HT1080 (cell line): ENCODE measurements at regions not wholly inside any gene's neighbourhood (a gene's known extent, or its start where the extent isn't known, plus 50 kb on each side); places are given as distances from the start of the nearest gene placed in this dataset.

ENCODE experiments used
- DNase-seq: peaks from one replicate; pipeline ENCODE4 v3.0.0-alpha.2; 2015; ENCODE audit warnings: low read depth

DNA sequence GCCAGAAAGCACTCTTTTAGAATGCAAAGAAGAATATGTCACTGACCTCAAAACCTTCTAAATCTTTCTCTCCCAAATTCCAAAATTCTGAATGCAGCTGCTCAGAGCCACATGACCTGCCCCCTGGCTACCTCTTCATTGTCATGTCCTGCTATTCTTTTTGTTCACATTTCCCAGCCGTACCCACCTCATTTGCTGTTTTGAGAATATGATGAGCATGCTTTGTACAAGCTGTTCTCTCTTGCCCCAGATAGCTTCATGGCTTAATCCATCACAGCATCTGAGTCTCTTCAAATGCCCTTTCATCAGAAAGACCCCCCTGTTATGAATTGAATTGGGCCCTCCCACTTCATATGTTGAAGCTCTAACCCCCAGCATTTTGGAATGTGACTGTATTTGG, 214.3 kb downstream of the KCNS3 start:
- DNase-seq: no peak

DNA sequence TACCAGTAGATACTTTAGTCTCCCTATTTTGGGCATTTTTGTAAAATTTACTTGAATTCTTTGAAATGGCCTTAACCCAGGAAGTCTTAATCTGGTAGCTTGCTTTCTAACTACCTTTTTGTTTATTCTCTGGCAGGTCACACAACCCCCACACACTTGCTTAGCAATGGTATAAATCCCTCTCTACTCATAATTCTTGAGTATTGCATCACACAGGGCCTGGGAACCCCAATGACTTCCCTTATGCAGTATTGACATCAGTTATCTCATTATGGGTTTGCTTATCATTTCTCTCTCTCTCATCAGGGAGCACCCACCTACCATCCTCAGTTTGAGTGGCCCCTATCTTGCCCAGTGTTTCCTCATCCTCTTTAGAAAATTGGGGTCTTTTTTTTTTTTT, 207.1 kb downstream of the KCNS3 start:
- no peak for DNase-seq

DNA sequence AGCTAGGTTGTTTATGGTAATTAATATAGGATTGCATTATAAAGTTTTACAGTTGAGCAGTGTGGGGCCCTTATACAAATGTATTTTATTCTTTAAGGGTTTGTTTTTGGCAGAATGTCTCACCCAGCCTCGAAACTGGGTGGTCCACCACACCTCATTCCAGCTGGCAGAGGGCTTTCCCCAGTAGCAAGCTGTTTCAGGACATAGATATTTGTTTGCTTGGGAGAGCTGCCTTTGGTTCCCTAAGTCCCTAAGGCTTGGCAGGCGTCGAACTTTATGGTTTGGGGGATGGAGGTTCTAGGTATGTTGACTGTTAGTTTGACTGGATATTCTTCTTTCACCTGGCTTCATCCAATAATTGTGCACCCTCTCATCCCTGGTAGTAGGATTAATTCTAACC, 205.9 kb downstream of the KCNS3 start:
- no peak for DNase-seq

DNA sequence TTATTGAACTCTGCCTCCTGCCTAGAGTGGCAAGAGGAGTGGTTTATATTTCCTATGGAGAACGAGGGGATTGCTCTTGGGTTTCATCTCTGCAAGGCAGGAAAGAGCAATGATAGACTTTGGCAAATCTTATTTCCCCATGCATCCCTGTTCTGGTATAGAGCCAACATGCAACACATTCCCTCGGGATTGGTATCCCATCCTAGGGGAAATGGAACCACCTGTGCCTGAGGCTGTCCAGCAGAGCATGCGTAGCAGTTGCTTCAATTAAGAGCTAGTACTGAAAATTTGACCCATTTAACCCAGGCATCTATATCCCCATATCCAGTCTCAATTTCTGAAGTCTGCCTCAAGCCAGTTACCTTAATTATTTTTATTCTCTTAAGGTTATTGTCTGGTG, 205.3 kb downstream of the KCNS3 start:
- no peak for DNase-seq

DNA sequence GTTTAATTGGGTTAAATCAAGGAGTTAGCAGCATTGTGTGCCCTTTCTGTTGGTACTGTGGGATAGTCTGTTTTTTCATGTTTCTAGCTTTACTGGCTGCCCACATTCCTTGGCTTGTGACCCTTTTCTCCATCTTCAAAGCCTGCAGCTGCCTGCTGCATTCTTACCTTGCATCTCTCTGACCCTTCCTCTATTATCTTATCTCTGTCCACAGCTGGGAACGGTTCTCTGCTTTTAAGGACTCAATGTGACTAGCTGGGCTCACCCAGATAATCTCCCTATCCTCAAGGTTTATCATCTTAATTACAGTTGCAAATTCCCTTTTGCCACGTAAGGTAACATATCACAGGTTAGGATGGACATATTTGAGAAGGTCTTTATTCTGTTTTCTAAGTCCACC, 199.7 kb downstream of the KCNS3 start:
- no peak for DNase-seq

DNA sequence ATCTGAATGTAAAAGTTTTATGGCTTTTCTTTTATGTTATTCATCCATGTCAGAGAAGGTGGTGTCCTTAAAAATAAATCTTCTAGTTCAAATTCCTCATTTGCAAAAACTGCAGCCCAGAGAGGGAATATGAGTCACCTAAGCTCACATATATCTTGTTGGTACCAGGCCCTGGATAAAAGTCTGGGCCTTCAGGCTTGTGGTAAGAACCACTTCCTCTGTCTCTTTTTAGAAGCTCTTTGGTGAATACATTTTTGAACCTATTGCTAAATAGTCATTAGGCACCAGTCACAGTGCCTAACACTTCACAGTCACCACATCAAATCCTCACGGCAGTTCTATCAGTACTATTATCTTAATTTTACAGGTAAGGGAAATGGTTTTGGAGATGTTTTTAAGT, 199.2 kb downstream of the KCNS3 start:
- DNase-seq: peak; percentile 85

DNA sequence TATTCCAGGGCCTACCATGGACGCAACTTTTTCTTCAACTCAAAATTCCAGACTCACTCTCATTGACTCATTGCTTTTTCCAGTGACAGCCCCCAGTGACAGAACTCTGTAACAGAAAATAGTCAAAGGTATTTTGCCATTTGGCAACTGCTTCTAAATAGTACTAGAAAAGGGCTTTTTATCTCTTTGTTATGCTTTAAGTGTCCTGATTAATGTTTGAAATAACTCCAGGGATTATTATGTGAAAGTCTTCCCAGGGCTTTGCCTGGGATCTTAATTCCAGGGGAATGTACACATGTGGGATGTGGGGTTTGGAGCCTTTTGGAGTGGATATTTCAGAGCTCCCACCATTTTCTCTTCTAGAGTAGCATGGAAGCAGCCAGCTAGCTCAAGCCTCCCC, 198.8 kb downstream of the KCNS3 start:
- no peak for DNase-seq

DNA sequence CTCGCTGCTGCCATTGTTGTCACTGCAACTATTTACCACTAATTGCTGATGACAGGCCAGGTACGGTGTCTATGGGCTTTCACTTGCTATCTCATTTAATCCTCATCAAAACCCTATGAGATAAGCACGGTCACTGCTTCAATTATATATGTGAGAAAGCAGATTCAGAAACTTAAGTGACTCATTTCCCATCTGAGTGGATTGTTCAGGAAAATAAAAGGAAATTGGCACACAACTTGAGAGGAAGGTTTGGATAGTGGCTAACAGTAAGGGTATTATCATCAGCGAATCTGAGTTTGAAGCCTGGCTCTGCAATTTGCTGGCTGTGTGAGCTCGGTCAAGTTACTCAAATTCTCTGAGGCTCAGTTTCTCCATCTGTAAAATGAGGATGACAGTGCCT, 196.0 kb downstream of the KCNS3 start:
- peak; percentile 79 for DNase-seq

DNA sequence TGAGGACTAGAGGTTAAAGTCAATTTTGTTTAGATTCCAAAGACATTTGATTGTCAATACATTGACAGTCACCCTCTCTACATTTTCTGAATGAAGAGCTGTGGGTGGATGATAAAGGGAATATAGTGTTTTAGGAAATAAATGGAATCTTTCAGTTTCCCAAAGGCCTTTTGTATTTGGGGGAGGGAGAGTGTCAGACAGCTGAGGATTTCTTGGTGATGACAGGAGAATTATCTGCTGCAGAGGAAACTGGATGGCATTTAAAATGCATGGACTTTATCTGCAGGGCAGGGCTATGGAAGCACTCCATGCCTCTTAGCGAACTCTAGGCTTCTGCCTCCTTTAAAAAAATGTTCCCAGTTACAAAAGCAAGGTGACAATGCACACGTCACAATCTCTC, 195.1 kb downstream of the KCNS3 start:
- no peak for DNase-seq

DNA sequence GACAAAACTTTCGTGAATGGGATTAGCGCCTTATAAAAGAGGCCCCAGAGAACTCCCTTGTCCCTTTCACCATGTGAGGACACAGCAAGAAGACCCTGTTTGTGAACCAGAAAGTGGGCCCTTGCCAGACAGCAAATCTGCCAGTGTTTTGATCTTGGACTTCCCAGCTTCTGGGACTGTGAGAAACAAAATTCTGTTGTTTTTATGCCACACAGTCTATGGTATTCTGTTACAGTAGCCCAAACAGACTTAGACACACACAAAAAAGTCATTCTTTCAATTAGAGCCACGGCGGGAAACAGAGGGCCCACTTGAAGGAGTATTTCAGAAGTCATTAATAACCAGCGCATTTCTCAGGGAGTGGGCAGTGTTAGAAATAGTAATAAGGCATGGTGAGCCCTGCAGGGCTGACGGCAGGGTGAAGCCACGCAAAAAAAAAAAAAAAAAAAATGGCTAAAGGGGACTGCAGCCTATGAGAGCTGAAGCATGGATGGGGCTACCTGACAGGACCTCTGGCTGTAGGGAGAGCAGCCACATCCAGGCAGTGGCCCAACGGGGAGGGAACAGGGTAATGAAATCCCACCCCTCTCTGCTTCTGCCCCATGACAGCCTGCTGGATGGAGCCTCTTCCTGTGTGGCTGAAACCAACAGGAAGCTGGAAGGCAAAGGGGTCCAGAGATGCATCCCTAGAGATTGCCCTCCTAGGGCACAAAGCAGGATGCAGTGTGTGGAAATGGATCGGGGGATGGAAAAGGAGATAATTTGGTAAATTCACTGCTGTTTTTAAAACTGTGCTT, 189.3 kb downstream of the KCNS3 start:
- no peak for DNase-seq

DNA sequence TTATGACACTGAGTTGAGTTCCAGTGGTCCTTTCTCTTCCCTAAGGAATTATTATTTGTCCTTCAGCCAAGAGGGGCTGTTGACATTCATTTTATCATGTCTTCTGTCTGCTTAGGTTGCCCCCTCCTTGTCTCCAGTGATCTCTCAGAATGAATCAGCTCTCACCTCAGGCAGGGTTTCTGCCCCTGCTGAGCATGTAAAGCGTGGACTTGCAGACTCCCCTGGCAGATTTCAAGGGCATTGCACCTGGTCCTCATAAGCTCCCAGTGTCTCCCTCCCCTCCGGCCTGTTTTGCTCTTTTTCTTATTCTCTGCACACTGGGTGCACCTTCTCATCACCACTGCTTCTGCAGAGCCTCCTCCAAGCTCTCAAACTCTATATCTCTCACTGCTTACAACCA, 188.4 kb downstream of the KCNS3 start:
- DNase-seq: no peak

DNA sequence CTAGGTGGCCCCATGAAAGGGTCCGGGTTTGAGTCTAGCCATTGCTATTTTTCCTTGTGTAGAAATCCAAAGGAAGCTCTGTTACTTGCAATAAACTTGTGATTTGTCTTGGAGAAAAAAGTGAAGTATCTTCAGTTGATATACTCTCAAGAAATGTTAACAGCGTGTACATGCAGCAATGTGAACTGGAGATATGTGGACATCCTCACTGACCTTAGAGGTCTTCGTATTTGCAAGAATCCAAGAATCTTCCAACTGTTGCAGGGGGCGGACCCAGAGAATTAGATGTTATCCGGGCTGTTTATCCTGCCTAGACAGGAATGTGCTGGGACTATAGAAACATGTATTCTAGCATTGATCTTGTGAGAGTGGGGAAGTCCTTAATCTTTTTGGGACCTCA, 187.6 kb downstream of the KCNS3 start:
- DNase-seq: no peak

DNA sequence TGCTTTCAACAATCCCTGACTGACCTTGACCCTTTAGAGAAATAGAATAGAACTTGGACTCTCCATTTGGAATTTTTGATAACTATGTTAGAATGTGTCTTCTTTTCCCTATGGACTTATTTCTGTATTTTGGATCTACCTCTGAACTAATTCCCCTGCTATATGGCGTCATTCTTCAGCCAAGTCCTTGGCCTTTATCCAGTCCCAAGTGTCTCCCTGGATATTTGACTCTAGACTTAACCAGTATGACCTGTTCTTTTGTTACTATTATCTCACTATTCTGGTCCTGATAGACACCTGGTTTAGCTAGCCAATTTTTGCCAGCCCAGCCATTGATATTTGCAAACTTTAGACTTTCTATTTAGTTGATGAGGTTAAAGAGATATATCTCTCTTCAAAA, 186.8 kb downstream of the KCNS3 start:
- DNase-seq: no peak

DNA sequence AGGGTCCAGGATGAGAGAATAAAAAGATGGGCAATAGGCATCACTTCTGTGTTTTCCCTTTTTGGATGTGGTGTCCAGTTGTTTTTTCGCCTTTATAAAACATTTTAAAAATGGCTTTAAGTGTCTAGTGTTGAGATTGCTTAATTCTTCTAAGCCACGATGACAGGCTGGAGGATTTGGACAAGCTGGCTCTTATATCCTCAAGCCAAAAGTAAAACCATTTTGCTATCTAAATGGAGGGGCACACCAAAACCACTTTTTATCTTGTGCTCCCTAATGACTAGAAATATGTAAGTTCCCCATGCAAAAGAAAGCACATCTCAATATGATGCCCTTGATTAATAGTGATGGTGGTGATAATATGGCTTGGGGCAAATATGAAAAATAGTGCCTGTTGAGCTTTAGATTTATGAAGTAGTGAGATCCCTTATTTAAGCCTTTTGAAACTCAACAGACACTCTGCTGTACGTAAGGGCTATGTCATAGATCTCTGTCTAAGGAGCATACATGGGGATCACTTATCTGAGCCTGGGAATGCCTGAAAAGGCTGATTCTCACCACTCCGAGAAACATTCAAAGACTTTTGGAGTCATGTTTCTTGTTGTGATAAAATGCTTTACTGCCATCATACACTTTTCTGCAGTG, 185.5 kb downstream of the KCNS3 start:
- DNase-seq: no peak

DNA sequence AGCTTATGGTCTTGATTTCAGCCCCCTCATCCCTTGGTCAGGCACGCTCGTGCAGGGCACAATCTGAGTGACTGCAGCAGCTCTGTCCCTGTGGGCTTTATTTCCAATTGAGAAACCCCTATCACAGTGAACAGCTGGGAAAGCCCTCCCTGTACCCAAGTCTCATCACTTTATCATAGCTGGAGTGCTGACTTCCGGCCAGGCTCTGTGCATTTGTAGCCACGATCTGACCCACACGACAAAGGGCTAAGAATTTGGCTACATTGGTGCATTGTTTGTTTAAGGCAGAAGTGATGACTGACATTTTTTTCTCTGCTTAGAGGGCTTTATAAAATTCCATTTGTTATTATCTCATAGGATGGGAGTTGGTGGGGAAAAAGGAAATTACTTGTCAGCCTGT, 184.4 kb downstream of the KCNS3 start:
- no peak for DNase-seq

DNA sequence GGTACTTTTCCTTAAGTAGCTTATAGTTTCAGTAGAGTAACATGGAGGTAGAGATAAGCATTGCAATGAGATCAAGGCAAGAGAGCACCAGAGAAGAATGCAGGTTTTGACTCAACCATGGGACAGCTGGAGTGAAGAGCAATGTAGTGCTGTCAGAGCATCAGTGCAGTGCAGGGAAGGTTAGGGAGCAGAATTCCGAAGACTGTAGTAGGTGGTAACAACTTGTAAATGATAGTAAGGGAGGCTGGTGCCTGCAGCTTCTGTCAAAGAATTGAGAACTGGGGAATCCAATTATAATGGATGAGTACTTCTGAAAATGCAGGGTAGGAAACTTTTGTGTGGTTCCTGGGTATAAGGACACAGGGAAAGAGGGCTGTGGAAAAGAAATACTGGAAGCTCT, 183.2 kb downstream of the KCNS3 start:
- DNase-seq: no peak

DNA sequence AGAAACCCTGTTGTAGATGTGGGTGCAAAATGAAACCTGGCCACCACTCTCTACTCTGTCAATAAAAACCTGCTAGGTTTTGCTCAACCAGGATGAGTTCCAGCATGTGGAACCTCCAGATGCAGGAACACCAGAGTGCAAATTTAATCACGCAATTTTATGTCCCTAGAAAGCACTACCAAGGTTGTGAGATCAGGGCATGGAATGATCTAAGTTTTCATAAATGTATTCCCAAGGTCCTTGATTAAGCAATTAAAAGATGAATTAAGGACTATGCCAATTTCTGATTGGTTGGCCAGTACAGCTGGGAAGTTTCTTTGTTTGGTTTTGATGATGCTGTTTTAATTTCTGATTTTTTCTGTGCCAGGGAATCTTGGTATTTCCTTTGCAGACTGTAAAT, 179.2 kb downstream of the KCNS3 start:
- DNase-seq: no peak

DNA sequence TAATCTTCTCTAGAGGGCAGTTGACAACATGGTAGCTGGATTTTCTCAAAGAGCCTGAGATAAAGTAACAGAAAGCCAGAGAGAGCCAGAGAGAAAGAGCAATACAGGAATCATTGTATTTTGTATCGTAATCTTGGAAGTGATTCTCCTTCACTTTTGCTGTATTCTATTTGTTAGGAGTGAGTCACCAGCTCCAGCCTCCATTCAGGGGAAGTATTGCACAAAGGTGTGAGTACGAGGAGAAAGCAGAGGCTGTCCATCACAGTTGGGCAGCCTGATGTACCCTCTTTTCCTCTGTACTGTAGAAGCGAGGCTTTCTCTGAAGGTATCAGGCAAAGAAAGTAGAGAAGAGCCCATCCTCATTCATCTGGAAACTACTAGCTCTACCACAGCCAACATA, 176.8 kb downstream of the KCNS3 start:
- DNase-seq: no peak

DNA sequence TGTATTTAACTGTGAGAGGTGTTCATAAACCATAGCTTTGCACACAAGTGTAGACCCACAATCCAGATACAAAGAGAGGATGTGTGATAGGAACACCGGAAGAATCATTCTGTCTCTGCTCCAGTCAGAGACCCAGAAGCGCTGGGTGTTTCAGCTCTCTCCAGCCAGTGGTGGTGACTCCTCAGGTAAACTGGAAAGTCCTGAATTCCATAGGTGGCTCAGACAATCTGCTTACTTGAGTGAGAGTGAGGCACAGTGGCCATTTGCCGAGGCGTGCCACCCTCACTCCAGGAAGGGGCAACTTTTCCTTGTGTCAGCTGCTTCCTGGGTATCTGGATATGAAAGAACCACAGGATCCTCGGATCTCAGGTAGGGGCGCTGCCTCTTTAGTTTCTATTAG, 171.5 kb downstream of the KCNS3 start:
- no peak for DNase-seq

DNA sequence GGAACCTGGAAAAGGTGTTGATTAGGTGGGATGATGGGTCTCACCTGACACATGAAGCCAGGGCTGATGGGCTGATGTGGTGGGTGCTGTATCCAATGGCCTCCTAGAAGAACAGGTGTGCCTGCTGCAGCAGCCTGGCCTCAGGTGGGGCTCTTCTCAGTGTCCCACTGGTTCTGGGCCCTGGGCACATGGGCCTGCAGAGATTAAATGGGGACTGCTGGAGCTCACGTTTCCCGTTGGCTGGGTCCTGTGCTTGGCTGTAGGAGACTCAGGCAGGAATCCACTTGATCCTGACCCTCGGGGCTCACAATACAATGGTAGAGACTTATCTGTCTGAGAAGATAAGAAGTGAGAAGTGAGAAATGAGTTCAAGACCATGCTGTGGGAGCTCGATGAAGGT, 170.9 kb downstream of the KCNS3 start:
- no peak for DNase-seq

DNA sequence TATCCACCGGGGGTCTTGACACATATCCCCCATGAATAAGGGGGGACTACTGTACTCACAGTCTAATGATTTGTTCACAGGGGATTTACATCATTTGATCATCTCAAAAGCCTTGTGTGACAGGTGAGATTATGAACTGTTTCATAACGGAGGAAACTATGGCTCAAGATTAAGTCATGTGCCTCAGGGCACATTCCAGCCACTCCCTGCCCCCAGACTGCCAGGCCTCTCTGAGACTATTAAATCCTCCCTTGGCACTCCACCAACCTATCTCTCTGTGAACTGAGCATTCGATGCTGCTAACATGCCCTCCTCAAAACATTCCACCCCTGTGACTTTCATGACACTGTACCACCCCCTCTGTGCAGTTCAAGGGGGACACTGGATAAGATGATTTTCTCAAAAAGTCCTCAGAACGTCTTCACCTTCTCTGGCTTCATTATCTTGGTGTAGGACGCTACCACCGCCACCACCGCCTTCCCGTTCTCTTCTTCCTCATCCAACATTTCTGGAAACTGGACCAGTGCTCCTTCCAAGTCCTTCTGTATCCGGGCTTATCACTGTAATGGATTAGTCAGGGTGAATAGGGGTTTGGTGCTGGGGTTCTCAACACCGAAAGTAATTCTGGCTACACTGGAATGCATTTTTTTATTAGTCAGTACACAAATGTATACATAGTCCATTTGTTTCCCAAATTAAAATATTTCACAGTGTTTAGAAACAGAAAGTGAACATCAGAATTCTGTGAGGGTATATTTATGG, 169.6 kb downstream of the KCNS3 start:
- peak; percentile 63 for DNase-seq

DNA sequence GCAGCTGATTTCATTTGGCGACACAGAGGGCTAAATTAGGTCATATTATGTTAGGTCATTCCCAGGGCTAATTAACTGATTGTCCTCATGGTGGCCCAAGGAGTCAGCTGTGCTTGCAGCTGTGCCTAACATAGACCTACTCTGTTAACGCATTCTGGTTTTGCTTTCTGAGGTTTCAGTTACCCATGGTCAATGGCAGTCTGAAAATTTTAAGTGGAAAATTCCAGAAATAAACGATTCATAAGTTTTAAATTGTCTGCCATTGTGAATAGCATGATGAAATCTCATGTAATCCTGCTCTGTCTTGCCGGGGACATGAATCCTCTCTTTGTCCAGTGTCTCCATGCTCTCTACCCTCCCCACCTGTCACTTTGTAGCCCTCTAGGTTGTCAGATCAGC, 168.7 kb downstream of the KCNS3 start:
- DNase-seq: no peak
